ENCODE measurements at regions not wholly inside any gene's neighbourhood (a gene's known extent, or its start where the extent isn't known, plus 50 kb on each side); places are given as distances from the start of the nearest gene placed in this dataset.

- 75% methylated on average over 6 of the region's 6 CpGs; no CpG with 5 or more reads in 1 of the 2 donors for WGBS, 2 donors (ENCODE audit: low coverage in 1 of 2)
- Histone ChIP-seq H3K27me3 (no peaks in the 10 kb centered on the region), H3K27ac (no peak overlapping the region), H3K36me3 (no peaks in the 10 kb centered on the region), H3K4me1 (no peaks in the 10 kb centered on the region), H3K4me3 (no peak overlapping the region), H3K9me3 (no peaks in the 10 kb centered on the region)
- TF ChIP-seq POLR2A (IDR thresholded peaks at IDR 0.05) (no peak), EP300 (IDR thresholded peaks at IDR 0.05) (no peak), POLR2AphosphoS5 (IDR thresholded peaks at IDR 0.05) (no peak), CTCF (IDR thresholded peaks at IDR 0.05) (no peak)
- no peak for ATAC-seq
These were observed 128.0 kb upstream of the IRF2BP2 start for GRCh38 chr1:234737967-234738314.

GRCh38 chr1:234735916-234736315 lies 125.9 kb upstream of the IRF2BP2 start:
- Histone ChIP-seq H3K27ac (no peak overlapping the region), H3K4me1 (peaks cover 0 to 10% (median 0%) of the 10 kb centered on the region in 3 donors), H3K27me3 (no peaks in the 10 kb centered on the region), H3K9me3 (no peaks in the 10 kb centered on the region), H3K4me3 (no peak overlapping the region), H3K36me3 (no peaks in the 10 kb centered on the region)
- no peak for TF ChIP-seq POLR2AphosphoS5 (IDR thresholded peaks at IDR 0.05)
- TF ChIP-seq POLR2A (IDR thresholded peaks at IDR 0.05), result no peak
- no peak for TF ChIP-seq CTCF (IDR thresholded peaks at IDR 0.05)
- TF ChIP-seq EP300 (IDR thresholded peaks at IDR 0.05), result no peak
- ATAC-seq, result no peak
- WGBS, 2 donors (ENCODE audit: low coverage in 1 of 2), result 93 to 96% methylated on average over 6 to 14 of the region's 14 CpGs

DNA sequence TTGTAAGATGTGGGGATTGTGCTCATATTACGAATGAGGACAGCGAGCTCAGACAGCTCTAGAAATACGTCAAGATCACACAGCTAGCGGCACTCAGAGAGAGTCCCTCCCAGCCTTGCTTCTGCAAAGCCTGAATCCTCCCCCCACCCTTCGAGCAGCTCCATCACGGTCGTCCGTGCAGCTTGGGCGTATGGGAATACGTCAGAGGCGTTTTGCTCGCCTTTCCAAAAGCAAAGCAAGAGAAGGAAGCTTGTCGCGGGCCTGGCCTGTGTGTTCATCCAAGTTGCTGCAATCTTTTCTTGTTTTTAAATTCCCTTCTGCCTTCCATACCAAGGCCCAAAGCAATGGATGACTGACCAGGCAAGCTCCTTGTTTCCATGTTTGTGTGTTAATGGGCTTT lies 125.5 kb upstream of the IRF2BP2 start:
- no peaks in the 10 kb centered on the region for H3K9me3 ChIP-seq
- peaks cover 0 to 10% (median 0%) of the 10 kb centered on the region in 3 donors for H3K4me1 ChIP-seq
- TF ChIP-seq POLR2AphosphoS5 (IDR thresholded peaks at IDR 0.05) (no peak), CTCF (IDR thresholded peaks at IDR 0.05) (no peak), EP300 (IDR thresholded peaks at IDR 0.05) (no peak), POLR2A (IDR thresholded peaks at IDR 0.05) (no peak)
- H3K4me3 ChIP-seq, result no peak overlapping the region
- ATAC-seq, result no peak
- WGBS, 2 donors (ENCODE audit: low coverage in 1 of 2), result 94 to 100% methylated on average over 5 to 7 of the region's 14 CpGs
- H3K36me3 ChIP-seq, result no peaks in the 10 kb centered on the region
- no peak overlapping the region for H3K27ac ChIP-seq
- no peaks in the 10 kb centered on the region for H3K27me3 ChIP-seq

GRCh38 chr1:234734869-234735268 lies 124.9 kb upstream of the IRF2BP2 start:
- Histone ChIP-seq H3K36me3 (no peaks in the 10 kb centered on the region), H3K4me1 (peaks cover 0 to 10% (median 0%) of the 10 kb centered on the region in 3 donors), H3K9me3 (no peaks in the 10 kb centered on the region), H3K27ac (no peak overlapping the region), H3K27me3 (no peaks in the 10 kb centered on the region), H3K4me3 (no peak overlapping the region)
- no peak for TF ChIP-seq CTCF (IDR thresholded peaks at IDR 0.05)
- no peak for TF ChIP-seq EP300 (IDR thresholded peaks at IDR 0.05)
- no peak for TF ChIP-seq POLR2A (IDR thresholded peaks at IDR 0.05)
- TF ChIP-seq POLR2AphosphoS5 (IDR thresholded peaks at IDR 0.05), result no peak
- ATAC-seq, result no peak
- WGBS, 2 donors (ENCODE audit: low coverage in 1 of 2), result 63 to 67% methylated on average over 6 to 7 of the region's 9 CpGs

- peaks cover 0 to 10% (median 0%) of the 10 kb centered on the region in 3 donors for H3K4me1 ChIP-seq
- WGBS, 2 donors (ENCODE audit: low coverage in 1 of 2), result 88% methylated on average over 7 to 10 of the region's 13 CpGs
- H3K27me3 ChIP-seq, result no peaks in the 10 kb centered on the region
- no peaks in the 10 kb centered on the region for H3K36me3 ChIP-seq
- no peak for TF ChIP-seq POLR2AphosphoS5 (IDR thresholded peaks at IDR 0.05)
- TF ChIP-seq POLR2A (IDR thresholded peaks at IDR 0.05), result no peak
- no peak for TF ChIP-seq EP300 (IDR thresholded peaks at IDR 0.05)
- no peak for TF ChIP-seq CTCF (IDR thresholded peaks at IDR 0.05)
- ATAC-seq, result no peak
- H3K4me3 ChIP-seq, result no peak overlapping the region
- no peak overlapping the region for H3K27ac ChIP-seq
- no peaks in the 10 kb centered on the region for H3K9me3 ChIP-seq
These were observed 124.4 kb upstream of the IRF2BP2 start for GRCh38 chr1:234734412-234734835.
